ENCODE measurements at regions not wholly inside any gene's neighbourhood (a gene's known extent, or its start where the extent isn't known, plus 50 kb on each side); places are given as distances from the start of the nearest gene placed in this dataset.

DNA sequence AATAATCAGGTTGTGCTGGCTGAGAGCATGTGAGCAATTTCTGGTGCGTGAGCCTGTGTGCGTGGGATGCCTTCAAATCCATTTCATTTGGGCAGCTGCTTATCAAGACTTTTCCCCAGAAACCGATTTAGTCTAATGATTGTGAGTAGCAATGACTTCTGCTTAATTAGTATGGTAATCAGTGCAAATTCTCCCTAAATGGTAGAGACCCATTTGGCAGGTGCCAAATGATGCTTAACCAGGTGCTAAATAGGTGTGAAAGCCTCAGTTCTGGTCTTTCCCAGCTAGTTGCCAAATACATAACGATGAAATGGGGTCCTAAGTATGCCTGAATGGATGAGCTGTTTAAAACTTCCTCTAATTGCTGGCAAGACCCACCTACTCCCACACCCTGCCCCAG is 248.4 kb upstream of the CCDC196 start:
- FAIRE-seq (no peak), DNase-seq (ENCODE audit: insufficient read length, low spot score) (no peak)
- TF ChIP-seq POLR2A (IDR thresholded peaks at IDR 0.05; ENCODE audit: low read depth, low read length): no peak
- no peak for TF ChIP-seq POU2F2 (IDR thresholded peaks at IDR 0.05; ENCODE audit: low read depth, low read length)
- no peak for TF ChIP-seq TAF1 (IDR thresholded peaks at IDR 0.05; ENCODE audit: low read depth, low read length)
- TF ChIP-seq SPI1 (IDR thresholded peaks at IDR 0.05; ENCODE audit: low read depth, low read length): no peak
- TF ChIP-seq POLR2AphosphoS5 (IDR thresholded peaks at IDR 0.05; ENCODE audit: low read depth, low read length): no peak
- no peak for TF ChIP-seq PAX5 (IDR thresholded peaks at IDR 0.05; ENCODE audit: insufficient read depth, low read length, severe bottlenecking)

DNA sequence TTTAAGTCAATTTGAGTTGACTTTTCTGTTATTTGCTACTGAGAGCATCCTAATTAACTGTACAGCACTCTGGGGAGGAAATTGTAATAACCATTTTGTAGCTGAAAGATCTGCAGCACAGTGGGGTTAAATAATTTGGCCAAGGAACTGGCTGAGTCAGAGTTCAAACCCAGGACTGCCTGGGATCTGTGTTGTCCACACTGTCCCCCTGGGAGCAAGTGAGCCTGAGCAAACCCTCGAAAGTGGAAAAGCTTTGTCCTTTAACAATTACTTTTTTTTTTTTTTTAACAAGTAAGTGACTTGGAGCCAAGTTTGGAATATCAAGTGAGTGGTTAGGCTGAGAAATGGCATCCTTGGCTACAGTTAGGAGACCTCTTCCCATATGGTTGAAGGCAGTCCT is 247.2 kb upstream of the CCDC196 start:
- no peak for TF ChIP-seq PAX5 (IDR thresholded peaks at IDR 0.05; ENCODE audit: insufficient read depth, low read length, severe bottlenecking)
- TF ChIP-seq SPI1 (IDR thresholded peaks at IDR 0.05; ENCODE audit: low read depth, low read length): no peak
- no peak for TF ChIP-seq POLR2AphosphoS5 (IDR thresholded peaks at IDR 0.05; ENCODE audit: low read depth, low read length)
- no peak for TF ChIP-seq TAF1 (IDR thresholded peaks at IDR 0.05; ENCODE audit: low read depth, low read length)
- TF ChIP-seq POU2F2 (IDR thresholded peaks at IDR 0.05; ENCODE audit: low read depth, low read length): no peak
- TF ChIP-seq POLR2A (IDR thresholded peaks at IDR 0.05; ENCODE audit: low read depth, low read length): no peak
- no peak for FAIRE-seq
- no peak for DNase-seq (ENCODE audit: insufficient read length, low spot score)

DNA sequence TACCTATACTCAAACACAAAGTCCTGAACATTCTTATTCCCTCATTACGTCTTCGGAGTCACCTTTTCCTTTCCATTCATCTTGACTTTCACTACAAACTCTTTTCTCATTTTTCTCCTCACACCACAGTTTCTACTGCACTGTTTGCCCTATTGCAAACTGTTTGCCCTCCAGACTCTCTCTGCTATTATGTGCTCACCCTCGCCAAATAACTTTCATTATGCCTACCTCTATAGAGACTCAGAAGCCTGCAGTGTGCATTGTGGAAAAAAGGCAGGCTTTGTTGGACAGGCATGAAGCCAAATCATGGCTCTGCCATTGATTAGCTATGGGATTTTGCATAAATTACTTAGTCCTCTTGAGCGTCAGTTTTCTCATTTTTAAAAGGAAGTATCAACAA is 246.6 kb upstream of the CCDC196 start:
- no peak for FAIRE-seq
- TF ChIP-seq TAF1 (IDR thresholded peaks at IDR 0.05; ENCODE audit: low read depth, low read length) (no peak), POLR2AphosphoS5 (IDR thresholded peaks at IDR 0.05; ENCODE audit: low read depth, low read length) (no peak)
- no peak for DNase-seq (ENCODE audit: insufficient read length, low spot score)

DNA sequence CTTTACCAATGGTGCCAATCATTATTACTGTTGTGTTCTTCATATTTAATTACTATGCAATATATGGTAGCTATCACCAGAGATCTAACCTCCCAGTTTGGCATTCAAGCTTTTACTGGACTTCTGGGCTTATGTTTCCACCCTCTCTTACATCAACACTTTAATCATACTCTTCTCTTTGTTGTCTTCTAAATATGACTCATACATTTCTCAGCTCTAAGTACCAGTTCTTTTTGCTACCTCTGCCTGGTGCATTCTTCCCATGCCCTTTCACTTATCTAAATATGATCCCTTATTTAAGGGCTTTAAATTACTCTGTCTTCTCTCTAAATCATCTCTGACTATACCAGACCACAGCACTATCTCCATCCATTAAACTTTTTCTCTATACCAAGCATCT is 246.1 kb upstream of the CCDC196 start:
- no peak for DNase-seq (ENCODE audit: insufficient read length, low spot score)
- FAIRE-seq: no peak
- TF ChIP-seq POLR2A (IDR thresholded peaks at IDR 0.05; ENCODE audit: low read depth, low read length) (no peak), POU2F2 (IDR thresholded peaks at IDR 0.05; ENCODE audit: low read depth, low read length) (no peak), PAX5 (IDR thresholded peaks at IDR 0.05; ENCODE audit: insufficient read depth, low read length, severe bottlenecking) (no peak), POLR2AphosphoS5 (IDR thresholded peaks at IDR 0.05; ENCODE audit: low read depth, low read length) (no peak), SPI1 (IDR thresholded peaks at IDR 0.05; ENCODE audit: low read depth, low read length) (no peak), TAF1 (IDR thresholded peaks at IDR 0.05; ENCODE audit: low read depth, low read length) (no peak)

DNA sequence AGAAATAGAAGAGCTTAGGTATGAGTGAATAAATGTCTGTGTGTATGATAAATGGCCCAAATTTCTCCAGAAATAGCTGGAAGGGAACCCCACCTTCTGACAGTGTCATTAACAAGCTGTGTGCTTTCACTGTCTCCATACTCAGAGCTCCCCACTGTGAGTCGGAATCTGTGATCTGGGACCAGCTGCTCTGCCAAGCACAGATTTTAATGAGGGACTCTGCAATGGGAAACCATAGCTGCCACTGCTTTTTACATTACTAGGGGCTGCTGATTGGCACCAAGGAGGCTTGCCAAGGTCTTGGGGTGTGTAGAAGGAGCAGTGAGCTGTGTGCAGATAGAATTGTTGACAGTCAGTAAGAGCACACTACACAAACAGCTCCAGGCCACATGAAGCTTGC is 244.2 kb upstream of the CCDC196 start:
- DNase-seq (ENCODE audit: insufficient read length, low spot score) (no peak), FAIRE-seq (no peak)
- TF ChIP-seq POU2F2 (IDR thresholded peaks at IDR 0.05; ENCODE audit: low read depth, low read length) (no peak), POLR2AphosphoS5 (IDR thresholded peaks at IDR 0.05; ENCODE audit: low read depth, low read length) (no peak), TAF1 (IDR thresholded peaks at IDR 0.05; ENCODE audit: low read depth, low read length) (no peak), SPI1 (IDR thresholded peaks at IDR 0.05; ENCODE audit: low read depth, low read length) (no peak), POLR2A (IDR thresholded peaks at IDR 0.05; ENCODE audit: low read depth, low read length) (no peak), PAX5 (IDR thresholded peaks at IDR 0.05; ENCODE audit: insufficient read depth, low read length, severe bottlenecking) (no peak)

DNA sequence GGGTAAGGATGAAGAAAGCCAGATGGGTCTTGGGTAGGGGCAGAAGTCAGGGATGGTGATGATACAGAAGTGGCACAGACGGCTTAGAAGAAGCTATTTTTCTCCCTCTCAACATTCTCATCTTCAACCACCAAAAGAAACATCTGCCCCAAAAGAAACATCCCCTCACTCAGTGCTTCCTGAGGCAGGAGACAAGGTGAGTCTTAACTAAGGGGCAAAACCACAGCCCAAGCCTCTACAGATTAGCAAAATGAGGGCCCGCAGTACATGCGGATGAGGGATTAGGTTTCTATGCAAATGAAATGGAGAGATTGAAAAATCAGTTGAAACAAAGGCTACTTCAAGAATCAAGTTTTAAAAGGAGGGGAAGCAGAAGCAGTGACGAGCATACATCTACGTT is 241.3 kb upstream of the CCDC196 start:
- FAIRE-seq: no peak
- DNase-seq (ENCODE audit: insufficient read length, low spot score): no peak
- no peak for TF ChIP-seq SPI1 (IDR thresholded peaks at IDR 0.05; ENCODE audit: low read depth, low read length)
- no peak for TF ChIP-seq POLR2AphosphoS5 (IDR thresholded peaks at IDR 0.05; ENCODE audit: low read depth, low read length)
- no peak for TF ChIP-seq POLR2A (IDR thresholded peaks at IDR 0.05; ENCODE audit: low read depth, low read length)
- no peak for TF ChIP-seq POU2F2 (IDR thresholded peaks at IDR 0.05; ENCODE audit: low read depth, low read length)
- no peak for TF ChIP-seq PAX5 (IDR thresholded peaks at IDR 0.05; ENCODE audit: insufficient read depth, low read length, severe bottlenecking)
- no peak for TF ChIP-seq TAF1 (IDR thresholded peaks at IDR 0.05; ENCODE audit: low read depth, low read length)

DNA sequence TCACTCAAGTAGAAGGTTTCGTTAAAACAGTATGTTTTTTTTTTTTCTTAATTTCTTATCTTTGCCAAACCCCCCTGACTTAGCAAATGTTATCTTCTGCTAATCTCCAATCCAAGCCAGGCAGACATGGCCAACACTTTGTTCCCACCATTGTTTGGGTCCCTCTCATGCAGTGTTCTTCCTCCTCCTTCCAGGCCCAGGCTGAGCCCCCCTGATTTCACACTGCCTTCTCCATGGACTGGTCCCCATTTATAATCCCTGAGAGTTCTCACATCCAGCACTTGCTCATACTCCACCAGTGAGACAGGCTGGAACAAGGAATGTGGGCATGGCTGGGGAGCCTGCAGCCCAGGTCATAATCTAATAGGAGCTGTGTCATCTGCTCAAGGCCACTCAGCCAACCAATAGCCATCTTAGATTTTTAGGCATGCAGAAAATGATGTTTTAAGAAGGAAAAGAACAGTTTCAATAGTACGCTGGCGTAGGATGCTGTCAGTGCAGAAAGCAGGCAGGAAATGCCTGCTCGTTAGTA is 238.4 kb upstream of the CCDC196 start:
- DNase-seq (ENCODE audit: insufficient read length, low spot score): no peak
- no peak for FAIRE-seq
- TF ChIP-seq SPI1 (IDR thresholded peaks at IDR 0.05; ENCODE audit: low read depth, low read length) (no peak), POLR2A (IDR thresholded peaks at IDR 0.05; ENCODE audit: low read depth, low read length) (no peak), TAF1 (IDR thresholded peaks at IDR 0.05; ENCODE audit: low read depth, low read length) (no peak)

DNA sequence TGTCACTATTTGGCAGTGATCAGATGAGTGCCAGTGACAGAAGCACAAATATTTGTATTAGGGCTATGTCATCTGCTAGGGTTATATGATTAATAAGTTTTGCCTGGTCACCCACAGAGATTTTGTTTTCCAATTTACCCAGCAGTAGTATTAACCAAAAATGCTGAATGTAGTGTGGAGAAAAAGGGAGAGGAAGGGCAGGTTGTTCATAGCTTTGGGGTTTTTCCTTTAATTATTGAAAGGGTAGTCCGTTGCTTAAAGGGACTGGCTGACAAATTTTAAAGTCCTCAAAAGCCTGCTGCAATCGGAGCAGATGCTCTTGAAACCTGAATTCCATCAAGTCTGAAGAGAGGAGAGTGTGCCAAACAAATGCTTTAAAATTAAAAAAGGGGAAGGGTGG is 237.9 kb upstream of the CCDC196 start:
- FAIRE-seq (no peak), DNase-seq (ENCODE audit: insufficient read length, low spot score) (no peak)
- TF ChIP-seq PAX5 (IDR thresholded peaks at IDR 0.05; ENCODE audit: insufficient read depth, low read length, severe bottlenecking): no peak
- no peak for TF ChIP-seq POU2F2 (IDR thresholded peaks at IDR 0.05; ENCODE audit: low read depth, low read length)
- no peak for TF ChIP-seq POLR2A (IDR thresholded peaks at IDR 0.05; ENCODE audit: low read depth, low read length)
- TF ChIP-seq POLR2AphosphoS5 (IDR thresholded peaks at IDR 0.05; ENCODE audit: low read depth, low read length): no peak
- no peak for TF ChIP-seq SPI1 (IDR thresholded peaks at IDR 0.05; ENCODE audit: low read depth, low read length)
- no peak for TF ChIP-seq TAF1 (IDR thresholded peaks at IDR 0.05; ENCODE audit: low read depth, low read length)

DNA sequence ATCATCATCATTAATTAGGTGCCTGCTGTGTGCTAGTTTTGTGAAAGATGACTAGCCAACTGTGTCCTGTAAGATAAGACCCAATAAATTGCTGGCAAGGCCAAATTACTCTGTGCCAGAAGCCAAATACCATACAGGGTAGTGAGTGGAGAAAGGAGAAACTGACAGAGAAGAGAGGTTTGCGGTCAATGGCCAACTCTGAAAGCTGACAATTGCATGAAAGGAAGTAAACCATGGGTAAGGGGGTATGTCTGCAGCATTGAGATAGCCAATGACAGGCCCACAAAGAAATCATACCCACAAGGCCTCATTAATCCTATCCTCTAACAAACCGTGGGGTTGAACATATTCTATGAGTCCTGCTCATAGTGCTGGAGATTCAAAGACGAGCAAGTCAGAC is 236.6 kb upstream of the CCDC196 start:
- DNase-seq (ENCODE audit: insufficient read length, low spot score): no peak
- TF ChIP-seq PAX5 (IDR thresholded peaks at IDR 0.05; ENCODE audit: insufficient read depth, low read length, severe bottlenecking) (no peak), POLR2A (IDR thresholded peaks at IDR 0.05; ENCODE audit: low read depth, low read length) (no peak), POLR2AphosphoS5 (IDR thresholded peaks at IDR 0.05; ENCODE audit: low read depth, low read length) (no peak), SPI1 (IDR thresholded peaks at IDR 0.05; ENCODE audit: low read depth, low read length) (no peak), TAF1 (IDR thresholded peaks at IDR 0.05; ENCODE audit: low read depth, low read length) (no peak), POU2F2 (IDR thresholded peaks at IDR 0.05; ENCODE audit: low read depth, low read length) (no peak)
- FAIRE-seq: no peak

DNA sequence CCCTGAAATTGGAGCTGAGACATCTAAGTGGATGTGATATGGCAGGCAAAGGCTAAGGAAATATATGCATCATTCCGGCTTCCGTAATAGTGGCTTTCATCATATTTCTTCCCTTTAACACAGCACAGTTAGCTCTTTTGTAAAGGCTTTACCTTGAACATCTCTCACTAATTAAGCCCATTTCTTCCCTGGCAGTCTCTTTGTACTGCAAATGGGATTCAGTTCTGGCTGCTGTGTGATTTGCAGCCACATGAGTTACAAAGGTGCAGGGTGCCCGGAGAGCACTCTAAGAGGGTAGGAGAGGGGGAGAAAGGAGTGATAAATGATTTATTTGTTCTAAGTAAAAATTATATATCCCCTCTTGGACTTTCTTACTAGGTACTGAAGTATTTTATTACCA is 232.1 kb upstream of the CCDC196 start:
- no peak for DNase-seq (ENCODE audit: insufficient read length, low spot score)
- FAIRE-seq: no peak

More for the DNA sequence above, 232.1 kb upstream of the CCDC196 start:
- no peak for TF ChIP-seq POLR2AphosphoS5 (IDR thresholded peaks at IDR 0.05; ENCODE audit: low read depth, low read length)
- no peak for TF ChIP-seq PAX5 (IDR thresholded peaks at IDR 0.05; ENCODE audit: insufficient read depth, low read length, severe bottlenecking)
- TF ChIP-seq POLR2A (IDR thresholded peaks at IDR 0.05; ENCODE audit: low read depth, low read length): no peak
- no peak for TF ChIP-seq SPI1 (IDR thresholded peaks at IDR 0.05; ENCODE audit: low read depth, low read length)
- no peak for TF ChIP-seq TAF1 (IDR thresholded peaks at IDR 0.05; ENCODE audit: low read depth, low read length)
- no peak for TF ChIP-seq POU2F2 (IDR thresholded peaks at IDR 0.05; ENCODE audit: low read depth, low read length)

Data from GM12891 (cell line).